Astrocyte (in vitro differentiated cells and primary cell): ENCODE measurements at regions not wholly inside any gene's neighbourhood (a gene's known extent, or its start where the extent isn't known, plus 50 kb on each side); places are given as distances from the start of the nearest gene placed in this dataset.

Experiments
- DNase-seq: peaks from one replicate; pipeline ENCODE4 v3.0.0-alpha.2; 2010; ENCODE audit warnings: low read depth
- FAIRE-seq: peaks from 2 replicates; lab custom pipeline; 2011; peaks lifted over from hg19 to GRCh38; lab: Jason Lieb, UNC
- H2AFZ ChIP-seq: 2 replicates; pipeline ENCODE4 v1.6.0; 2012; ENCODE audit warnings: low read depth, low read length, inconsistent platforms
- H3K27ac ChIP-seq: 2 replicates; pipeline ENCODE4 v1.5.1; 2011; ENCODE audit warnings: low read depth, low read length, inconsistent platforms
- H3K27me3 ChIP-seq: 2 replicates; pipeline ENCODE4 v1.6.0; 2011; ENCODE audit warnings: low read length, inconsistent platforms; ENCODE audit not compliant: insufficient read depth
- H3K36me3 ChIP-seq: 2 replicates; pipeline ENCODE4 v1.5.1; 2011; ENCODE audit warnings: low read length, inconsistent platforms; ENCODE audit not compliant: insufficient read depth
- H3K4me1 ChIP-seq: 2 replicates; pipeline ENCODE4 v1.5.1; 2011; ENCODE audit warnings: low read length, inconsistent platforms; ENCODE audit not compliant: insufficient read depth
- H3K4me2 ChIP-seq: 2 replicates; pipeline ENCODE4 v1.6.0; 2012; ENCODE audit warnings: low read length, inconsistent platforms
- H3K4me3 ChIP-seq: 2 replicates; pipeline ENCODE4 v1.5.1; 2011; ENCODE audit warnings: low read depth, mild to moderate bottlenecking, low read length, inconsistent platforms; ENCODE audit not compliant: insufficient read depth
- H3K79me2 ChIP-seq: 2 replicates; pipeline ENCODE4 v1.6.0; 2012; ENCODE audit warnings: mild to moderate bottlenecking, low read length, inconsistent platforms; ENCODE audit not compliant: insufficient read depth
- H3K9ac ChIP-seq: 2 replicates; pipeline ENCODE4 v1.6.0; 2012; ENCODE audit warnings: mild to moderate bottlenecking, low read length, inconsistent platforms
- H3K9me3 ChIP-seq: 2 replicates; pipeline ENCODE4 v1.5.1; 2012; ENCODE audit warnings: low read depth, mild to moderate bottlenecking, low read length, inconsistent platforms; ENCODE audit not compliant: insufficient read depth
- H4K20me1 ChIP-seq: 2 replicates; pipeline ENCODE4 v1.6.0; 2012; ENCODE audit warnings: low read length, inconsistent platforms; ENCODE audit not compliant: insufficient read depth
- H3K27ac Mint-ChIP-seq: one replicate; pipeline ENCODE4 v1.8.0; 2021; ENCODE audit warnings: mild to moderate bottlenecking, mixed read lengths; ENCODE audit not compliant: unreplicated experiment
- H3K27me3 Mint-ChIP-seq: one replicate; pipeline ENCODE4 v1.8.0; 2021; ENCODE audit warnings: low read depth, mixed read lengths; ENCODE audit not compliant: unreplicated experiment
- H3K36me3 Mint-ChIP-seq: one replicate; pipeline ENCODE4 v1.8.0; 2021; ENCODE audit warnings: low read depth, mixed read lengths; ENCODE audit not compliant: unreplicated experiment
- H3K4me1 Mint-ChIP-seq: one replicate; pipeline ENCODE4 v1.8.0; 2021; ENCODE audit warnings: low read depth, mixed read lengths; ENCODE audit not compliant: unreplicated experiment
- H3K4me3 Mint-ChIP-seq: one replicate; pipeline ENCODE4 v1.8.0; 2021; ENCODE audit warnings: mild to moderate bottlenecking, moderate library complexity, mixed read lengths; ENCODE audit not compliant: unreplicated experiment
- H3K9me3 Mint-ChIP-seq: one replicate; pipeline ENCODE4 v1.8.0; 2021; ENCODE audit warnings: mild to moderate bottlenecking, mixed read lengths; ENCODE audit not compliant: unreplicated experiment
- CTCF ChIP-seq: IDR thresholded peaks from 2 replicates; pipeline ENCODE4 v1.5.1; 2011; ENCODE audit warnings: low read depth, mild to moderate bottlenecking, inconsistent platforms, low read length, moderate library complexity; ENCODE audit not compliant: insufficient read depth
- EZH2 ChIP-seq: IDR thresholded peaks from 2 replicates; pipeline ENCODE4 v1.6.1; 2012; ENCODE audit warnings: mild to moderate bottlenecking, low read length, inconsistent platforms; ENCODE audit not compliant: insufficient read depth

- Mint-ChIP-seq H3K9me3 (peaks cover 7% of the 10 kb centered on the region), H3K27ac (no peak overlapping the region), H3K4me3 (no peak overlapping the region), H3K36me3 (peaks cover 4% of the 10 kb centered on the region), H3K27me3 (peaks cover 6% of the 10 kb centered on the region), H3K4me1 (peaks cover under 1% of the 10 kb centered on the region)
- H3K4me3 ChIP-seq: no peak overlapping the region
- no peaks in the 10 kb centered on the region for H3K36me3 ChIP-seq
- H3K27ac ChIP-seq: no peak overlapping the region
- no peaks in the 10 kb centered on the region for H4K20me1 ChIP-seq
- no peaks in the 10 kb centered on the region for H3K4me1 ChIP-seq
- H3K4me2 ChIP-seq: no peak overlapping the region
- peaks cover 9% of the 10 kb centered on the region for H3K9me3 ChIP-seq
- no peaks in the 10 kb centered on the region for H3K27me3 ChIP-seq
- H3K9ac ChIP-seq: no peak overlapping the region
- TF ChIP-seq EZH2 (no peak), CTCF (no peak)
- FAIRE-seq (no peak), DNase-seq (no peak)
- no peak overlapping the region for H2AFZ ChIP-seq
- H3K79me2 ChIP-seq: no peaks in the 10 kb centered on the region
Measured at GRCh38 chr2:171249689-171250088, 89.0 kb upstream of the TLK1 start.

GRCh38 chr2:171247741-171248662 is 87.3 kb upstream of the TLK1 start:
- no peak overlapping the region for H3K4me3 ChIP-seq
- no peak overlapping the region for H3K27ac ChIP-seq
- H3K9me3 Mint-ChIP-seq: peaks cover 7% of the 10 kb centered on the region
- H2AFZ ChIP-seq: no peak overlapping the region
- H4K20me1 ChIP-seq: no peaks in the 10 kb centered on the region
- no peak overlapping the region for H3K27ac Mint-ChIP-seq
- no peak overlapping the region for H3K4me3 Mint-ChIP-seq
- no peaks in the 10 kb centered on the region for H3K79me2 ChIP-seq
- no peaks in the 10 kb centered on the region for H3K36me3 ChIP-seq
- H3K4me2 ChIP-seq: no peak overlapping the region
- H3K4me1 Mint-ChIP-seq: peaks cover 5% of the 10 kb centered on the region
- no peak for TF ChIP-seq CTCF
- TF ChIP-seq EZH2: no peak
- H3K9me3 ChIP-seq: peaks cover 9% of the 10 kb centered on the region
- FAIRE-seq: no peak
- peaks cover 4% of the 10 kb centered on the region for H3K36me3 Mint-ChIP-seq
- no peaks in the 10 kb centered on the region for H3K27me3 ChIP-seq
- DNase-seq: no peak
- H3K4me1 ChIP-seq: no peaks in the 10 kb centered on the region
- H3K27me3 Mint-ChIP-seq: peaks cover 6% of the 10 kb centered on the region
- H3K9ac ChIP-seq: no peak overlapping the region
